ENCODE measurements at regions not wholly inside any gene's neighbourhood (a gene's known extent, or its start where the extent isn't known, plus 50 kb on each side); places are given as distances from the start of the nearest gene placed in this dataset.

GRCh38 chr5:129384736-129385135 is 75.4 kb upstream of the ADAMTS19 start:
- no peak overlapping the region for H3K4me3 ChIP-seq
- no peak for TF ChIP-seq CTCF (IDR thresholded peaks at IDR 0.05)
- DNase-seq (no peak), ATAC-seq (peak; percentile 39)
- no peaks in the 10 kb centered on the region for H3K36me3 ChIP-seq (ENCODE audit: low read depth)
- intact Hi-C loops (cut with DNase I, micrococcal nuclease): no loop called here
- H3K9me3 ChIP-seq: no peaks in the 10 kb centered on the region
- H3K4me1 ChIP-seq (ENCODE audit: low read depth): no peaks in the 10 kb centered on the region

- Histone ChIP-seq H3K4me3 (no peak overlapping the region), H3K4me1 (ENCODE audit: low read depth) (no peaks in the 10 kb centered on the region), H3K9me3 (no peaks in the 10 kb centered on the region), H3K36me3 (ENCODE audit: low read depth) (no peaks in the 10 kb centered on the region)
- no peak for TF ChIP-seq CTCF (IDR thresholded peaks at IDR 0.05)
- ATAC-seq: no peak
- no peak for DNase-seq
- intact Hi-C loops (cut with DNase I, micrococcal nuclease): no loop called here
Measured at GRCh38 chr5:129387944-129388343, 72.2 kb upstream of the ADAMTS19 start.

DNA sequence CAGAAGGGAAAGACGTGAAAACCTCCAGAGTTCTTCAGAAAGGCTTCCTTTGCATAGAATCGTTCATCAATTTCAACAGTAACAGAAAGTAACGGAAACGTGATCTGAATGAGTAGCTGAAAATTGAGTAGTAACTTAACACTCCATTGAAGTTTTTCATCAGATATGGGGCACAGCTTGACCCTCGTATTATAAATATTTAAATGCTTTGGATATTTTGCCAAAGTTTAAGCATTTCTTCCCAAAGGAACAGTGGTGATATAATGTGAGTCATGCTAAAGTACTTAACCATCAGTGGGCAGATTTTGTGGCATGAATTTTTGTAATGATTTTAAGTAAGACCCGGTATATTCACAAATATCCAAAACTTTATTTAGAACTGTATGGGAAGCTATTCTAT is 67.4 kb upstream of the ADAMTS19 start:
- intact Hi-C loops (cut with DNase I, micrococcal nuclease): no loop called here
- ATAC-seq (no peak), DNase-seq (no peak)
- H3K4me3 ChIP-seq: no peak overlapping the region
- H3K4me1 ChIP-seq (ENCODE audit: low read depth): no peaks in the 10 kb centered on the region
- H3K9me3 ChIP-seq: no peaks in the 10 kb centered on the region
- H3K36me3 ChIP-seq (ENCODE audit: low read depth): no peaks in the 10 kb centered on the region
- TF ChIP-seq CTCF (IDR thresholded peaks at IDR 0.05): no peak

DNA sequence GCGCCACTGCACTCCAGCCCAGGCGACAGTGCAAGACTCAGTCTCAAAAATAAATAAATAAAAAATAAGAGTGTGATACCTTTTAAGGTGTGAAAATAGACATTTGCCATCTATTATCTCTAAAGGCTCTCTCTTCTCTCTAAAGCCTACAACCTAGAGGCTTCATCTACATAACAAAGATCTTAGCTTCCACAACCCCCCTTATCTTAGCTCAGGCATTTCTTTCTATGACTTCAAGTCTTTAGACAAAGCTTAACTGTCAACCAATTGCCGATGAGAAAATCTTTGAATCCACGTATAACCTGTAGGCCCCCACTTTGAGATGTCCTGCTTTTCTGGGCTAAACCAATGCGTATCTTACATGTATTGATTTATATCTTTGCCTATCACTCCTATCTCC is 64.9 kb upstream of the ADAMTS19 start:
- no peaks in the 10 kb centered on the region for H3K36me3 ChIP-seq (ENCODE audit: low read depth)
- no peak for ATAC-seq
- H3K4me3 ChIP-seq: no peak overlapping the region
- H3K9me3 ChIP-seq: no peaks in the 10 kb centered on the region
- TF ChIP-seq CTCF (IDR thresholded peaks at IDR 0.05): no peak
- intact Hi-C loops (cut with DNase I, micrococcal nuclease): no loop called here
- H3K4me1 ChIP-seq (ENCODE audit: low read depth): no peaks in the 10 kb centered on the region
- DNase-seq: no peak

DNA sequence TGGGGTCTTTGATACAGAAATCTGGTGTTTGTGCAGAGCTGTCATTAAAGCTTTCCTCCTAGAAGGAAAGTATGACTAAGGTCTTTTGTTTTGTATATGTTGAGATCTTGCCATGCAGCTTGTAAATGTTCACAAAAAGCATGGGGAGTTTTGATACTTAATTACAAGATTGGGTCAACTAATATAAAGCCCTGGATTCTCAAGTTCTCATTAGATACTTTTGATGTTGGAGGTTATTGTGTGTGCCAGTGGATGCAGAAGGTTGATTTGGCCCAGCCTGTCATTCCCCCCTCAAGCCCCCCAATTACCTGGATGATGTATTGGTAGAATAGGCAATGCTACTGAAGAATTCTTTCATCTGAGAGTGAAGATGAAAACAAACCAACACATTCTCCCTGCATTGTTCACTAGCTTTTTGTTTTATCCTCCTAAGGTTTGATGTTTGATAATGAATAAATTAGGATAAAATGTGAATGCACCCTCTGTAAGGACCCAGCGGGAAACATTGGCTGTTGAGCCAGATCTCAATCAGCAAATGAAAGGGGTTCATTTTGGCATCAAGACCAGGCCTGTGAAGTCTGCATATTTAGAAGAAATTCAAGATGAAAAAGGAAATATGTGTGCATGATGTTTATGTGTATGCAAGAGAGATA is 61.9 kb upstream of the ADAMTS19 start:
- DNase-seq: no peak
- Histone ChIP-seq H3K9me3 (no peaks in the 10 kb centered on the region), H3K4me3 (no peak overlapping the region), H3K36me3 (ENCODE audit: low read depth) (no peaks in the 10 kb centered on the region), H3K4me1 (ENCODE audit: low read depth) (no peaks in the 10 kb centered on the region)
- no peak for ATAC-seq
- no peak for TF ChIP-seq CTCF (IDR thresholded peaks at IDR 0.05)
- intact Hi-C loops (cut with DNase I, micrococcal nuclease): no loop called here

DNA sequence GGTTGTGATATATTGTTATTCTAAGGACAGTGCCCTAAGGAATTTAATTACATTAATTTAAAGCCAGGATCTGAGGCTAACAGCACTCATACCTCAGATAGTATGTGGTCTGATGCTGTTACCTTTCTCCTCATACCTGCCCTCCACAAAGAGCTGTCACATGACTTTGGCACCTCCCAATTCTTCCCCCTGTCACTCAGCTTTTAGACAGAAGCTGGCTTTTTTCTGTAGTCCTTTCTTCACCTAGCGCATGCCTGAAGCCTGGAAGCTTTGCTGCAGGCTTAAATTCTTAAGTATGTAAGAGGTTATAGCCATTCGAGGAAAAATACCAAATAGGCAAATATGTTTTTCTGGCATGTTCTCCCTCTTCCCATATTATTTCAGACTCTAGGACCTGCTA is 61.0 kb upstream of the ADAMTS19 start:
- TF ChIP-seq CTCF (IDR thresholded peaks at IDR 0.05): no peak
- Histone ChIP-seq H3K36me3 (ENCODE audit: low read depth) (no peaks in the 10 kb centered on the region), H3K9me3 (no peaks in the 10 kb centered on the region), H3K4me1 (ENCODE audit: low read depth) (no peaks in the 10 kb centered on the region), H3K4me3 (no peak overlapping the region)
- DNase-seq (no peak), ATAC-seq (no peak)
- intact Hi-C loops (cut with DNase I, micrococcal nuclease): no loop called here
